GM23248 (cell line): ENCODE measurements at regions not wholly inside any gene's neighbourhood (a gene's known extent, or its start where the extent isn't known, plus 50 kb on each side); places are given as distances from the start of the nearest gene placed in this dataset.

Source experiments
- EZH2 ChIP-seq: fragments of 200-600 bp; sonication (generic); IDR thresholded peaks from 2 replicates; pipeline ENCODE4 v1.6.1; 2018; ENCODE audit warnings: antibody characterized with exemption, mild to moderate bottlenecking; ENCODE audit not compliant: insufficient read depth, poor library complexity, severe bottlenecking
- EZH2phosphoT487 ChIP-seq: fragments of 200-600 bp; sonication (generic); IDR thresholded peaks from 2 replicates; pipeline ENCODE4 v1.6.1; 2018; ENCODE audit warnings: antibody characterized with exemption, moderate library complexity, mild to moderate bottlenecking, low read depth; ENCODE audit not compliant: insufficient read depth

DNA sequence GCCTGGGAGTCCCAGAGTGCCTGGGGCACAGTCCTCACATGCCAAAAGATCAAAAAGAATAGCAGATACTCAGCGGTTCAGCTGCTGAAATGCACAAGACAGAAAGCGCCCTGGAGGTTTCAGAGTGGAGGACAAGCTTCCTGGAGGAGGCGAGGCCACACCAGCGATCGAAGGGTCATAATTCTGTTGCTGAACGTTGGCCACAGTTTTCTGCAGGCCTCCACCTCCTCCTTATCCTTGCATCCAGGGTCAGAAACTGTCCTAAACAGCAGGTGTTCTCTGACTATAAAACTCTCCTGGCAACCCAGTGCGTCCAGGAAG lies 220.3 kb upstream of the LINGO1 start:
- TF ChIP-seq EZH2 (no peak), EZH2phosphoT487 (no peak)
